A549 (cell line): ENCODE measurements at regions not wholly inside any gene's neighbourhood (a gene's known extent, or its start where the extent isn't known, plus 50 kb on each side); places are given as distances from the start of the nearest gene placed in this dataset.

Source experiments
- ATAC-seq, 2 experiments: fragments of 200-7000 bp in 1 of 2; fragments of >200 bp in 1 of 2; cut with Nextera tagmentation in 1 of 2; cut with Tn5 transposase in 1 of 2; 3 replicates each; pipeline versions ENCODE4 v1.8.0 to v1.9.1; 2018 to 2020; ENCODE audit warnings: mild to moderate bottlenecking in 1 of 2, moderate library complexity in 1 of 2
- CTCF ChIA-PET: fragments of 300-600 bp; sonication (Branson Sonifier 250); formaldehyde crosslinking; extraction: SDS; loops from one replicate; lab custom pipeline; 2021; ENCODE audit warnings: antibody characterized with exemption, inconsistent platforms; lab: Yijun Ruan, JAX
- POLR2A ChIA-PET: fragments of 350-600 bp; formaldehyde crosslinking; extraction: SDS; loops from one replicate; lab custom pipeline; 2021; ENCODE audit warnings: antibody characterized with exemption, inconsistent platforms; lab: Yijun Ruan, JAX
- DNase-seq, 2 experiments: peaks; one replicate each; pipeline versions ENCODE4 v3.0.0 to v3.0.0-alpha.2; 2011 to 2016; ENCODE audit warnings: low read depth in 1 of 2, low spot score in 1 of 2
- FAIRE-seq: peaks from 2 replicates; lab custom pipeline; 2011; peaks lifted over from hg19 to GRCh38; lab: Jason Lieb, UNC
- H3K27ac ChIP-seq, 2 experiments: fragments of >200 bp; sonication (Bioruptor Twin); formaldehyde crosslinking; 3 replicates each; pipeline ENCODE4 v1.5.1; 2016 to 2017
- H3K4me1 ChIP-seq: fragments of >200 bp; sonication (Bioruptor Twin); formaldehyde crosslinking; 3 replicates; pipeline ENCODE4 v1.6.1; 2016
- H3K4me2 ChIP-seq: fragments of >200 bp; sonication (Bioruptor Twin); formaldehyde crosslinking; 3 replicates; pipeline ENCODE4 v1.6.1; 2016
- H3K4me3 ChIP-seq: fragments of >200 bp; sonication (Bioruptor Twin); formaldehyde crosslinking; 3 replicates; pipeline ENCODE4 v1.5.1; 2016
- H3K9me3 ChIP-seq: fragments of >200 bp; sonication (Bioruptor Twin); formaldehyde crosslinking; 3 replicates; pipeline ENCODE4 v1.6.1; 2016
- BHLHE40 ChIP-seq: IDR thresholded peaks from 2 replicates; pipeline ENCODE4 v1.6.1; 2012; ENCODE audit warnings: low read depth, low read length, inconsistent platforms
- CBX2 ChIP-seq: fragments of 200-600 bp; sonication (generic); IDR thresholded peaks from 2 replicates; pipeline ENCODE4 v1.6.1; 2016; ENCODE audit warnings: low read depth, mild to moderate bottlenecking, borderline replicate concordance
- CBX8 ChIP-seq: fragments of 200-600 bp; sonication (generic); IDR thresholded peaks from 2 replicates; pipeline ENCODE4 v1.6.1; 2016
- CHD2 ChIP-seq: fragments of 150-350 bp; IDR thresholded peaks from 2 replicates; pipeline ENCODE4 v1.6.1; 2014; ENCODE audit warnings: low read length; ENCODE audit not compliant: partially characterized antibody
- CHD4 ChIP-seq: fragments of 200-600 bp; sonication (generic); IDR thresholded peaks from 2 replicates; pipeline ENCODE4 v1.6.1; 2016; ENCODE audit warnings: antibody characterized with exemption, mild to moderate bottlenecking, borderline replicate concordance
- GATA3 ChIP-seq: IDR thresholded peaks from 2 replicates; pipeline ENCODE4 v1.6.1; 2012; ENCODE audit warnings: borderline replicate concordance
- HDAC2 ChIP-seq: fragments of 200-600 bp; sonication (generic); IDR thresholded peaks from 2 replicates; pipeline ENCODE4 v1.6.1; 2016
- HEYL ChIP-seq: fragments of 250-450 bp; sonication (Bioruptor Pico); IDR thresholded peaks from 2 replicates; pipeline ENCODE4 v1.8.0; 2021; ENCODE audit warnings: mild to moderate bottlenecking, moderate library complexity
- HOXA7 ChIP-seq: fragments of 250-450 bp; sonication (Bioruptor Pico); IDR thresholded peaks from 2 replicates; pipeline ENCODE4 v1.5.0; 2020; ENCODE audit warnings: mild to moderate bottlenecking, moderate library complexity
- HOXB13 ChIP-seq: fragments of 250-450 bp; sonication (Bioruptor Pico); IDR thresholded peaks from 2 replicates; pipeline ENCODE4 v1.5.0; 2020; ENCODE audit warnings: low read depth, mild to moderate bottlenecking, moderate library complexity
- KDM1A ChIP-seq: fragments of 200-600 bp; sonication (generic); IDR thresholded peaks from 2 replicates; pipeline ENCODE4 v1.6.1; 2016; ENCODE audit warnings: low read depth, mild to moderate bottlenecking
- MAX ChIP-seq: IDR thresholded peaks from 2 replicates; pipeline ENCODE4 v1.6.1; 2012
- POLR2AphosphoS2 ChIP-seq: conservative IDR thresholded peaks from 2 replicates; pipeline ENCODE4 v1.6.1; 2012; ENCODE audit warnings: low read length, improper control_type of control experiment, inconsistent platforms
- RAD21 ChIP-seq, 2 experiments: fragments of >200 bp in 1 of 2; sonication (Bioruptor Twin) in 1 of 2; formaldehyde crosslinking in 1 of 2; IDR thresholded peaks in 1 of 2; conservative IDR thresholded peaks in 1 of 2; 2 replicates in 1 of 2; 3 replicates in 1 of 2; pipeline ENCODE4 v1.6.1; 2012 to 2018; ENCODE audit warnings: inconsistent platforms in 1 of 2
- REST ChIP-seq: fragments of 200-600 bp; sonication (generic); IDR thresholded peaks from 2 replicates; pipeline ENCODE4 v1.6.1; 2016; ENCODE audit warnings: antibody characterized with exemption, mild to moderate bottlenecking, moderate library complexity
- RFX5 ChIP-seq: fragments of 450-650 bp; IDR thresholded peaks from 2 replicates; pipeline ENCODE4 v1.7.1; 2014; ENCODE audit warnings: antibody characterized with exemption, mild to moderate bottlenecking, moderate library complexity
- SMC3 ChIP-seq: fragments of >200 bp; sonication (Bioruptor Twin); formaldehyde crosslinking; IDR thresholded peaks from 3 replicates; pipeline ENCODE4 v1.6.1; 2018; ENCODE audit warnings: inconsistent platforms
- ZC3H11A ChIP-seq: fragments of 450-650 bp; IDR thresholded peaks from 2 replicates; pipeline ENCODE4 v1.6.1; 2014; ENCODE audit warnings: antibody characterized with exemption, mild to moderate bottlenecking
- ZFP36 ChIP-seq: fragments of 450-650 bp; IDR thresholded peaks from 2 replicates; pipeline ENCODE4 v1.6.1; 2014; ENCODE audit warnings: borderline replicate concordance; ENCODE audit not compliant: partially characterized antibody
- WGBS: methylation state at CpG from one replicate; pipeline ENCODE4 v1.1.6; 2017; ENCODE audit errors: missing lambda C conversion rate; 5-methylcytosine and 5-hydroxymethylcytosine counted together
- TF ChIP-seq, protein P1 (sequence below): fragments of 250-450 bp; sonication (Bioruptor Pico); IDR thresholded peaks from 2 replicates; pipeline ENCODE4 v1.5.0; 2021; ENCODE audit warnings: mild to moderate bottlenecking, moderate library complexity, borderline replicate concordance
- TF ChIP-seq, protein P2 (sequence below): fragments of 150-350 bp; IDR thresholded peaks from 2 replicates; pipeline ENCODE4 v1.6.1; 2014; ENCODE audit warnings: low read depth, mild to moderate bottlenecking, low read length
- TF ChIP-seq, protein P3 (sequence below): IDR thresholded peaks from 2 replicates; pipeline ENCODE4 v1.6.1; 2012
- TF ChIP-seq, protein P4 (sequence below): fragments of >200 bp; sonication (Bioruptor Twin); formaldehyde crosslinking; IDR thresholded peaks from 2 replicates; pipeline ENCODE4 v1.6.1; 2016

DNA sequence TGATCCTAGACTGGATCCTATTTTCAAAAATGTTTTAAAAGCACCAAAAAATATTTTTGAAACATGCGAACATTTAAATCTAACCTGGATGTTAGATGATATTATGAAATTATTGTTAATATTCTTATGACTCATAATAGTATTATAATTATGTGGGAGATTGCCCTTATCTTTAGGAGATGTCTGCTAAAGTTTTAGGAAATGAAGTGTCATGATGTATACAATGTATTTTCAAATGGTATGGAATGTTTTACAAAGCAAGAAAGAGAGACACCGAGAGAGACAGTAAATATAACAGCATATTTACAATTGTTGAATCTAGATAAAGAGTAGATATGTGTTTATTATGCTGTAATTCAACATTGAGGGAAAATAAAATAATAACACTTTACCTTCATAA lies 455.9 kb downstream of the ACTL7B start:
- WGBS = 70% methylated on average over 2 of the region's 2 CpGs
- Histone ChIP-seq H3K9me3 (peaks cover 4% of the 10 kb centered on the region; the same call in 1 of the 3 replicates), H3K27ac (no peak overlapping the region), H3K4me3 (no peak overlapping the region), H3K4me2 (no peak overlapping the region), H3K4me1 (no peaks in the 10 kb centered on the region)
- ChIA-PET CTCF (no interaction called here), POLR2A (no interaction called here)
- no peak for TF ChIP-seq REST
- TF ChIP-seq CHD4 = no peak
- no peak for TF ChIP-seq HEYL (CRISPR knock-in tag)
- TF ChIP-seq CBX8 = no peak
- TF ChIP-seq ZFP36 = no peak
- TF ChIP-seq, protein P1, sequence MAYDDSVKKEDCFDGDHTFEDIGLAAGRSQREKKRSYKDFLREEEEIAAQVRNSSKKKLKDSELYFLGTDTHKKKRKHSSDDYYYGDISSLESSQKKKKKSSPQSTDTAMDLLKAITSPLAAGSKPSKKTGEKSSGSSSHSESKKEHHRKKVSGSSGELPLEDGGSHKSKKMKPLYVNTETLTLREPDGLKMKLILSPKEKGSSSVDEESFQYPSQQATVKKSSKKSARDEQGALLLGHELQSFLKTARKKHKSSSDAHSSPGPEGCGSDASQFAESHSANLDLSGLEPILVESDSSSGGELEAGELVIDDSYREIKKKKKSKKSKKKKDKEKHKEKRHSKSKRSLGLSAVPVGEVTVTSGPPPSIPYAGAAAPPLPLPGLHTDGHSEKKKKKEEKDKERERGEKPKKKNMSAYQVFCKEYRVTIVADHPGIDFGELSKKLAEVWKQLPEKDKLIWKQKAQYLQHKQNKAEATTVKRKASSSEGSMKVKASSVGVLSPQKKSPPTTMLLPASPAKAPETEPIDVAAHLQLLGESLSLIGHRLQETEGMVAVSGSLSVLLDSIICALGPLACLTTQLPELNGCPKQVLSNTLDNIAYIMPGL (CRISPR knock-in tag) = no peak
- no peak for TF ChIP-seq CHD2
- no peak for TF ChIP-seq RAD21 (conservative IDR thresholded peaks at IDR 0.05 in 1 of 2, IDR thresholded peaks at IDR 0.05 in 1 of 2)
- FAIRE-seq (no peak), DNase-seq (no peak), ATAC-seq (no peak)

DNA sequence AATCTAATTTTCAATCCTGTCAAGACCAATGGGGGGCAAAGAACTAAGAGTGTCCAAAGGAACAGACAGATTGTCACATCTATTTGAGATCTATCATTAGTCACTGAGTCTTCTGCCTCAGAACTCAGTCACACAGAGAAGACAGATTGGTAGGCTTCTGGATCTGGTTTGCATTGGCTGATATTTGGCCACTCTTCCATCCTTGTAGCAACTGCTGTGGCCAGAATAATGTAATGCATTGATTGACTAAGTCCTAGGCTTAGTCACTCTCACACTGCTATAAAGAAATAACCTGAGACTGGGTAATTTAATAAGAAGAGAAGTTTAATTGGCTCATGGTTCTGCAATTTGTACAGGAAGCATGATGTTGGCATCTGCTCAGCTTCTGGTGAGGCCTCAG lies 458.5 kb downstream of the ACTL7B start:
- no peak for TF ChIP-seq KDM1A
- TF ChIP-seq, all 56 proteins: peak for 0
- no peak overlapping the region for H3K4me2 ChIP-seq
- POLR2A ChIA-PET = no interaction called here
- ATAC-seq (no peak), DNase-seq (no peak), FAIRE-seq (no peak)
- H3K4me3 ChIP-seq = no peak overlapping the region
- CTCF ChIA-PET = no interaction called here
- H3K27ac ChIP-seq = no peak overlapping the region
- no peaks in the 10 kb centered on the region for H3K4me1 ChIP-seq
- peaks cover 4% of the 10 kb centered on the region; the same call in 1 of the 3 replicates for H3K9me3 ChIP-seq

DNA sequence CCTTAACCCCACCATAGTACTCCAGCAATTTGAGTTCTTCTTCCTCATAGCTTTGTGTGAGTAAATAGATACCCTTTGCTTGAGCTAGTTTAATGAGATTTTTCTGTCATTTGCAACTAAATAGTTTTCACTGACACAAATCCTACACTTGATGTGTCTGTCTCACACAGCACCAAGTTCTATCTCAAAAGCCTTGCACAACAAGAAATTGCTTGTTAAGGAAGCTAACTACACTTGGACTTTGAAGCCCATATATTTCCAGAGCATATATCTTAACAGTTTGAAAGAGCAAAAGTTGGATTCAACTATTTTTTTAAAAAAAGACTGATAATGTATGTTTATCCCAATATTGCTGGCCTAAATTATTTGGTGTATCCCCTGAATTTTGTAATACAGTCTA lies 459.2 kb downstream of the ACTL7B start:
- Histone ChIP-seq H3K4me2 (no peak overlapping the region), H3K9me3 (peaks cover 4% of the 10 kb centered on the region; the same call in 1 of the 3 replicates), H3K27ac (no peak overlapping the region), H3K4me3 (no peak overlapping the region)
- ATAC-seq (no peak), DNase-seq (no peak)
- TF ChIP-seq, protein P2, sequence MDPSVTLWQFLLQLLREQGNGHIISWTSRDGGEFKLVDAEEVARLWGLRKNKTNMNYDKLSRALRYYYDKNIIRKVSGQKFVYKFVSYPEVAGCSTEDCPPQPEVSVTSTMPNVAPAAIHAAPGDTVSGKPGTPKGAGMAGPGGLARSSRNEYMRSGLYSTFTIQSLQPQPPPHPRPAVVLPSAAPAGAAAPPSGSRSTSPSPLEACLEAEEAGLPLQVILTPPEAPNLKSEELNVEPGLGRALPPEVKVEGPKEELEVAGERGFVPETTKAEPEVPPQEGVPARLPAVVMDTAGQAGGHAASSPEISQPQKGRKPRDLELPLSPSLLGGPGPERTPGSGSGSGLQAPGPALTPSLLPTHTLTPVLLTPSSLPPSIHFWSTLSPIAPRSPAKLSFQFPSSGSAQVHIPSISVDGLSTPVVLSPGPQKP = no peak
- TF ChIP-seq POLR2AphosphoS2 (no peak), CBX2 (no peak), MAX (no peak), CHD2 (no peak), HOXB13 (no peak), REST (no peak), HOXA7 (CRISPR knock-in tag) (no peak), BHLHE40 (no peak), HDAC2 (no peak), GATA3 (no peak), RFX5 (no peak), ZC3H11A (no peak), SMC3 (no peak)
- TF ChIP-seq, protein P3, sequence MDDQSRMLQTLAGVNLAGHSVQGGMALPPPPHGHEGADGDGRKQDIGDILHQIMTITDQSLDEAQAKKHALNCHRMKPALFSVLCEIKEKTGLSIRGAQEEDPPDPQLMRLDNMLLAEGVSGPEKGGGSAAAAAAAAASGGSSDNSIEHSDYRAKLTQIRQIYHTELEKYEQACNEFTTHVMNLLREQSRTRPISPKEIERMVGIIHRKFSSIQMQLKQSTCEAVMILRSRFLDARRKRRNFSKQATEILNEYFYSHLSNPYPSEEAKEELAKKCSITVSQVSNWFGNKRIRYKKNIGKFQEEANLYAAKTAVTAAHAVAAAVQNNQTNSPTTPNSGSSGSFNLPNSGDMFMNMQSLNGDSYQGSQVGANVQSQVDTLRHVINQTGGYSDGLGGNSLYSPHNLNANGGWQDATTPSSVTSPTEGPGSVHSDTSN = no peak
- TF ChIP-seq, protein P4, sequence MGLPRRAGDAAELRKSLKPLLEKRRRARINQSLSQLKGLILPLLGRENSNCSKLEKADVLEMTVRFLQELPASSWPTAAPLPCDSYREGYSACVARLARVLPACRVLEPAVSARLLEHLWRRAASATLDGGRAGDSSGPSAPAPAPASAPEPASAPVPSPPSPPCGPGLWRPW = no peak
- TF ChIP-seq, all 56 proteins: peak for 0
- CTCF ChIA-PET = no interaction called here
- POLR2A ChIA-PET = no interaction called here
- FAIRE-seq = no peak
- H3K4me1 ChIP-seq = no peaks in the 10 kb centered on the region
